Caki2 (cell line): ENCODE measurements at regions not wholly inside any gene's neighbourhood (a gene's known extent, or its start where the extent isn't known, plus 50 kb on each side); places are given as distances from the start of the nearest gene placed in this dataset.
A peak's percentile ranks its signal among the peaks of the same experiment; 100 is the strongest.
"Not testable (repeated sequence)": the region's sequence is repeated elsewhere in the genome, so short reads cannot be mapped to it uniquely, and the experiment has no call there.

Experiments
- DNase-seq: peaks from one replicate; pipeline ENCODE4 v3.0.0-alpha.2; 2015; ENCODE audit warnings: low read depth
- in situ Hi-C: cut with HindIII; loops from 2 replicates; pipeline ENCODE4 v1.10.0; 2016; ENCODE audit warnings: low sequenced_read_pairs, low pct_unique_long_range_greater_than_20kb, mixed read lengths

DNA sequence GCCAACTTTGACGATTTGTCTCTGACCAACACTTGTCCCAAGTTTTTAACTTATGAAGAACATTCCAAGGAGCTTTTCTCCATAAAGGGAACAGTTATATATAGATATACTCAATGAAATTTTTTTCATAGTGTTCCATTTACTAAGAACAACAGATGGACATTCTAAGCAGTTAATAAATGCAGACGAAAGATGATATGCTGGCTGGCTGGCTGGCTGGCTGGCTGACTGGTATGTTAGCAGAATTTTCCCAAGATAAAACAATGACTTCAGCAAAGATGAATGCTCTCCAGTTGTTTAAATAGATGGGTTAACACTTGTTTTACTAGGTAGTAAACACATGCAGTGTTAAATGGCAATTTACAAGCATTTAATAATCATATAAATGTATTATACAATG lies 62.2 kb downstream of the SPANXN3 start:
- in situ Hi-C loops: no loop called here
- peak; percentile 30 for DNase-seq

GRCh38 chrX:143437439-143437838 lies 79.8 kb downstream of the SPANXN3 start:
- no peak for DNase-seq
- in situ Hi-C loops: no loop called here

- in situ Hi-C loops: no loop called here
- no peak for DNase-seq
Observed at GRCh38 chrX:143435916-143436315, 81.4 kb downstream of the SPANXN3 start.

DNA sequence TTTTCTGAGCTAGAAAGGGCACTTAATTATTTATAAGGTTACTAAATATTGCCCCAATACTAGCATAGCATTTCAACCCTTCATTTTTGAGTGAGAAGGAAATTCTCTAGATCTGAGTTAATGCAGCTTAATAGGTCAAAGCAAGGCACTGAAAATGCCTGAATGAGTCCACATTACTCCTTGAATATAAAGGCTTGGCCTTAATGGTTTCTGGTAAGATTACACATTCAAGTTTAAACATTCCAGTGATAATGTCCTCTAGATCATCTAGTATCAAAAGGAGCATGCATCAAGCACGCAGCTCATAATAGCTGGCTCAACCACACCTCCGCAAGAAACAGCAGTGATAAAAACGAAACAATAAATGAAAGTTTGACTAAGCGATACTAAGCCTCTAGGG lies 87.5 kb downstream of the SPANXN3 start:
- in situ Hi-C loops: no loop called here
- peak; percentile 1 for DNase-seq

DNA sequence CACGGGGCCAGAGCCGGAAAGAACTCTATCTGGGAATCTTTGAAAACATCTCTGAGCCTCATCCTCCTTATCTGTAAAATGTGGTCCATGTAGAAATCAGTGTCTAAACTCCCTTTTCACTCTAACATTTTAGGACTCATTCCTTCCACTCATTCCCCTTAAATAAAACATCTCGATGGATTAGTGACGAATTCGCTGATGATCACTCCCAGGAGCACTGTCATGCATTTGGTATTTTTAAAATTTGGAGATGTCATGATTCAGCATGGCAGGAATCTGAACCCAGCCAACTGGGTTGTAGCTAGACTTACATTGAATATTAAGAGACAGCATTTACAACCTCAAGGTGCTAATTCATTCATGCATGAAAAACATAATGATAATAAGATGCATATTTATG lies 88.1 kb downstream of the SPANXN3 start:
- in situ Hi-C loops: no loop called here
- peak; percentile 15 for DNase-seq

DNA sequence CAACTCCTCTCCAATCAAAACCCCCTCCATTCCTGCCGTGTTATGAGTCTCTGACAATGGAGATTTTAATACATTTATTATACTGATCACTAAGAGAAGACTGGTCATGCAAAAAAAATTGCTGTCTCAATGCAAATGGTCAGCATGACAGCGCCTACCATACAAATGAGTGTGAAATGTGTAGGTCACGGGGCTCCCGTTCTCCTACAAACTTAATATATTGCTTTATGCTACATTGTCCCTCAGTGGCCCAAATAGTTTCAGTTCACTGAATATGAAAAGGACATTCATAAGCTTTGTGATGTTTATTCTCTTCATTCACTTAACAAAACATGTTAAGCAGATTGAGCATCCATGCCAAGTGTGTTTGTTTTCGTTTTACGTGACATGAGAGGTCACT lies 116.1 kb downstream of the SPANXN3 start:
- in situ Hi-C loops: no loop called here
- no peak for DNase-seq

DNA sequence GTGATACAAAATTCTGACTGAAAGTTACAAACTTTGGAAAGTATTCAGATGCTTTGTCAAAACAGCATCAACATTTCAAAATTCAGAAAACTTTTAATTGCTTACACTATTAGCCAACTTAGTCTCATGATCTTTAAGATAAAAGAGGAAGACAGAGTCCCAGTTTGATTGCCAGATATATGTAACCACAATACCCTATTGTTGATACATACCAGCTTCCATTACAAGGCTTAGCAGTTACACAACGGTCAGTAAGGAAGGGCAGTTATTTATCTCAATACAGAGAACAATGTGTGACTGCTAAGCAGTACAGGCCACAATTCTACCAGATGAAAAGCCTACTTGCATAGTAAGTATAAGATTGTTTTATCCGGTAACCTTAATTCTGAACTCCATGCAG lies 138.4 kb downstream of the SPANXN3 start:
- in situ Hi-C loops: no loop called here
- DNase-seq: no peak

DNA sequence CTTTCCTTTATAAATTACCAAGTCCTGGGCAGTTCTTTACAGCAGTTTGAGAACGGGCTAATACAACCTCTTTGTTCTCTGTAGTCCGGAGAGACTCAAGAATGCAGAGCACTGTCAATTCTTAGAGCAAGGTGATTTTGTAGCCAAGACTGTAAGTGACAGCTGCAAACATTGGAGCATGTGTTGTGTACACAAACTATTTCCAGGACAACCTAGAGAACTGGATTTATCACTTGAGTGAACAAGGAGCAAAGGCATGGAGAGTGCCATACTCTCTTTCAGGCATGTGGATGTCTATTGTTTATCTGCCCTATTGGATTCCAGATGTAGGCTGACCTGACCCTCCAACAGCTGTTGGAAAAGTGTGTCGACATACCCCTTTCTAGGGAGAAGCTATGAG lies 153.9 kb downstream of the SPANXN3 start:
- DNase-seq: peak; percentile 50
- in situ Hi-C loops: no loop called here

- in situ Hi-C loops: no loop called here
- DNase-seq: no peak
Observed at GRCh38 chrX:143340190-143340589, 177.1 kb downstream of the SPANXN3 start.

GRCh38 chrX:143336261-143336660 lies 181.0 kb downstream of the SPANXN3 start:
- in situ Hi-C loops: no loop called here
- DNase-seq: no peak

- DNase-seq: no peak
- in situ Hi-C loops: no loop called here
Observed at GRCh38 chrX:143319526-143319925, 197.7 kb downstream of the SPANXN3 start.

DNA sequence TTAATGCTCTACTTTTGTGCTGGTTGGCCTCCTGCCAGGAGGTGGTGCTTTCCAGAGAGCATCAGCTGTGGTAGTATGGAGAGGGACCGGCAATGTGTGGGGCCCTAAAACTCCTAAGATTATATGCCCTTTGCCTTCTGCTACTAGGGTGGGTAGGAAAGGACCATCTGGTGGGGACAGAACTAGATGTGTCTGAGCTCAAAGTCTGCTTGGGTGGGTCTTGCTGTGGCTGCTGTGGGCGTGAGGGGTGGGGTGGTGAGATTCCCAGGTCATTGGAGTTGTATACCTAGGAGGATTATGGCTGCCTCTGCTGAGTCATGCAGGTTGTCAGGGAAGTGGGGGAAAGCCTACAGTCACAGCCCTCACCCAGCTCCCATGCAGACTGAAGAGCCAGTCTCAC lies 198.4 kb downstream of the SPANXN3 start:
- DNase-seq, in situ Hi-C loops: not testable (repeated sequence)

GRCh38 chrX:143306991-143307937 lies 210.0 kb downstream of the SPANXN3 start:
- in situ Hi-C loops: no loop called here
- no peak for DNase-seq

GRCh38 chrX:143304518-143304917 lies 212.8 kb downstream of the SPANXN3 start:
- in situ Hi-C loops: no loop called here
- DNase-seq: no peak

- DNase-seq: no peak
- in situ Hi-C loops: no loop called here
Observed at GRCh38 chrX:143304025-143304424, 213.2 kb downstream of the SPANXN3 start.

DNA sequence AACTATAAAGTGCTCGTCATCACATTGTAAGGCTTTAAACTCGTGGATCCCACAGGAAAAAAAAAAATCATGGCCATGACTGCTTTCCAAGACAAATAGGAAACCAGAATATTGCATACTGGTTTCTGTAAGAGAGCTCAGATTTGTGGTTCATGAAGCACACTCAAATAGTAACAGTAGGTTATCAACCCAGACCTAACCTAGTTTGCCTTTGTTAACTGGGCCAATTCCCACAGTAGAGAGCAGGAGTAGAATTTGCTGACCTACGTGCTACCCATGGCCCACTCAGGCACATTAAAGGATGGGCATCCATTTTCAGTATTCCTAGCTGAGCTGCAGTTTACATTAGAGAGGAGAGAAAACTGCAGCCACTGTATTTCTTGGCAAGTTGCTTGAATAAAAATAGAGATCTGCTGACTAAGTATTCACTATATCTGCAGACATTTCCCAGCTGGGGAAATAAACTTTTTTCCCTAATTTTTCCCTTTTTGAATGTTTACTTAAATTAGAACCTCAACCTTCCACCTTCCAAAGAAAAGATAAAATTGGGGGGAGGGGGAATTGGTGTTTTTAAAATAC lies 218.5 kb downstream of the SPANXN3 start:
- in situ Hi-C loops: no loop called here
- no peak for DNase-seq

- in situ Hi-C loops: no loop called here
- no peak for DNase-seq
Observed at GRCh38 chrX:143296521-143296920, 220.8 kb downstream of the SPANXN3 start.

DNA sequence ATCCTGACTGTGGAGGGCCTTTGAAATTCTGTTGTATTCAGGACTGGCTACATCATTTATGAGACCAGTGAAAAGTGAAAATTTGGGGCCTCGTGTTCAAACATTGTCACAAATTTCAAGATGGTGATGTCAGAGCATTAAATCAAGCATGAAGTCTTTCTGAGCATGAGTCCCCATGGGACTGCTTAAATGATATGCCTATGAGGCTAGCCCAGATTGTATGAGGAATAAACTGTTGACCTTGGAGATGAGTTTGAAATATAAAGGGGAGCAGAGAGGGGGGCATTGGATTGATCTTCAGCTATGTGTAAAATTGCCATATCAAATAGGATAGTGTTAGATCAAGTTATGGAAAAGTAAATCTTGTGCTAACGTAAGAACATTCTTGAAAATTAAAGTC lies 230.0 kb downstream of the SPANXN3 start:
- DNase-seq: no peak
- in situ Hi-C loops: no loop called here

GRCh38 chrX:143270317-143270716 lies 244.6 kb downstream of the SPANXN4 start:
- in situ Hi-C loops: no loop called here
- no peak for DNase-seq

DNA sequence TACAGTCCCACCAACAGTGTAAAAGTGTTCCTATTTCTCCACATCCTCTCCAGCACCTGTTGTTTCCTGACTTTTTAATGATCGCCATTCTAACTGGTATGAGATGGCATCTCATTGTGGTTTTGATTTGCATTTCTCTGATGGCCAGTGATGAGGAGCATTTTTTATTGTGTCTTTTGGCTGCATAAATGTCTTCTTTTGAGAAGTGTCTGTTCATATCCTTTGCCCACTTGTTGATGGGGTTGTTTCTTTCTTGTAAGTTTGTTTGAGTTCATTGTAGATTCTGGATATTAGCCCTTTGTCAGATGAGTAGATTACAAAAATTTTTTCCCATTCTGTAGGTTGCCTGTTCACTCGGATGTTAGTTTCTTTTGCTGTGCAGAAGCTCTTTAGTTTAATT lies 218.9 kb downstream of the SPANXN4 start:
- DNase-seq, in situ Hi-C loops: not testable (repeated sequence)
